Keratinocyte (primary cell): ENCODE measurements at regions not wholly inside any gene's neighbourhood (a gene's known extent, or its start where the extent isn't known, plus 50 kb on each side); places are given as distances from the start of the nearest gene placed in this dataset.

Source experiments
- DNase-seq: peaks from one replicate; pipeline ENCODE4 v3.0.0-alpha.2; 2011; ENCODE audit warnings: low read depth, missing footprints, low spot score
- FAIRE-seq: peaks from 2 replicates; lab custom pipeline; 2011; peaks lifted over from hg19 to GRCh38; lab: Jason Lieb, UNC
- H2AFZ ChIP-seq: 2 replicates; pipeline ENCODE4 v1.6.0; 2012; ENCODE audit warnings: low read length, control low read depth, inconsistent platforms; ENCODE audit not compliant: control insufficient read depth
- H3K27ac ChIP-seq: 2 replicates; pipeline ENCODE4 v1.5.1; 2011; ENCODE audit warnings: low read length; ENCODE audit not compliant: control insufficient read depth, insufficient read depth
- H3K27me3 ChIP-seq: 3 replicates; pipeline ENCODE4 v1.6.0; 2011; ENCODE audit warnings: low read length; ENCODE audit not compliant: control insufficient read depth, insufficient read depth; ENCODE audit errors: extremely low read depth
- H3K36me3 ChIP-seq, 2 experiments: 2 replicates in 1 of 2; 3 replicates in 1 of 2; pipeline ENCODE4 v1.5.1; 2011; ENCODE audit warnings: low read length in 2 of 2, mild to moderate bottlenecking in 1 of 2; ENCODE audit not compliant: control insufficient read depth in 2 of 2, insufficient read depth in 2 of 2; ENCODE audit errors: extremely low read depth in 1 of 2
- H3K4me1 ChIP-seq: 3 replicates; pipeline ENCODE4 v1.5.1; 2011; ENCODE audit warnings: low read length; ENCODE audit not compliant: control insufficient read depth, insufficient read depth; ENCODE audit errors: extremely low read depth
- H3K4me2 ChIP-seq: 3 replicates; pipeline ENCODE4 v1.6.0; 2011; ENCODE audit warnings: low read depth, low read length; ENCODE audit not compliant: control insufficient read depth, insufficient read depth; ENCODE audit errors: extremely low read depth
- H3K4me3 ChIP-seq, 3 experiments: fragments of 200-600 bp in 1 of 3; sonication (generic) in 1 of 3; 2 replicates in 2 of 3; 3 replicates in 1 of 3; pipeline ENCODE4 v1.5.1; 2011 to 2016; ENCODE audit warnings: low read length in 3 of 3, mild to moderate bottlenecking in 3 of 3, control low read depth in 2 of 3, inconsistent platforms in 1 of 3, low read depth in 1 of 3, mixed read lengths in 1 of 3, mixed run types in 1 of 3, moderate library complexity in 1 of 3; ENCODE audit not compliant: control insufficient read depth in 2 of 3, insufficient read depth in 2 of 3; ENCODE audit errors: extremely low read depth in 1 of 3
- H3K79me2 ChIP-seq: 2 replicates; pipeline ENCODE4 v1.6.0; 2012; ENCODE audit warnings: low read length; ENCODE audit not compliant: control insufficient read depth, insufficient read depth
- H3K9ac ChIP-seq: 3 replicates; pipeline ENCODE4 v1.6.0; 2011; ENCODE audit warnings: low read length; ENCODE audit not compliant: control insufficient read depth, insufficient read depth; ENCODE audit errors: extremely low read depth
- H3K9me1 ChIP-seq: 3 replicates; pipeline ENCODE4 v1.6.0; 2011; ENCODE audit warnings: low read length; ENCODE audit not compliant: control insufficient read depth, insufficient read depth; ENCODE audit errors: extremely low read depth
- H3K9me3 ChIP-seq: 2 replicates; pipeline ENCODE4 v1.5.1; 2012; ENCODE audit warnings: low read depth, low read length; ENCODE audit not compliant: control insufficient read depth
- H4K20me1 ChIP-seq: 3 replicates; pipeline ENCODE4 v1.6.0; 2011; ENCODE audit warnings: low read length; ENCODE audit not compliant: control insufficient read depth, insufficient read depth; ENCODE audit errors: extremely low read depth
- EZH2 ChIP-seq: IDR thresholded peaks from one replicate; pipeline ENCODE4 v1.6.1; 2012; ENCODE audit warnings: inconsistent platforms, mild to moderate bottlenecking, low read length, moderate library complexity
- dilution Hi-C: fragments of 300-500 bp; cut with MboI; formaldehyde crosslinking; loops from one replicate; pipeline ENCODE4 v1.7.0; 2020; ENCODE audit warnings: low sequenced_read_pairs; ENCODE audit not compliant: extremely low pct_ligation_motif_present
- TF ChIP-seq, protein P1 (sequence below), 3 experiments: IDR thresholded peaks in 1 of 3; conservative IDR thresholded peaks in 1 of 3; optimal IDR thresholded peaks in 1 of 3; 2 replicates in 2 of 3; 3 replicates in 1 of 3; pipeline versions ENCODE3 to v1.5.1; 2011; ENCODE audit warnings: low read length in 3 of 3, mild to moderate bottlenecking in 3 of 3, moderate library complexity in 2 of 3, control low read depth in 1 of 3, inconsistent platforms in 1 of 3; ENCODE audit not compliant: insufficient read depth in 2 of 3; ENCODE audit errors: extremely low read depth in 1 of 3

DNA sequence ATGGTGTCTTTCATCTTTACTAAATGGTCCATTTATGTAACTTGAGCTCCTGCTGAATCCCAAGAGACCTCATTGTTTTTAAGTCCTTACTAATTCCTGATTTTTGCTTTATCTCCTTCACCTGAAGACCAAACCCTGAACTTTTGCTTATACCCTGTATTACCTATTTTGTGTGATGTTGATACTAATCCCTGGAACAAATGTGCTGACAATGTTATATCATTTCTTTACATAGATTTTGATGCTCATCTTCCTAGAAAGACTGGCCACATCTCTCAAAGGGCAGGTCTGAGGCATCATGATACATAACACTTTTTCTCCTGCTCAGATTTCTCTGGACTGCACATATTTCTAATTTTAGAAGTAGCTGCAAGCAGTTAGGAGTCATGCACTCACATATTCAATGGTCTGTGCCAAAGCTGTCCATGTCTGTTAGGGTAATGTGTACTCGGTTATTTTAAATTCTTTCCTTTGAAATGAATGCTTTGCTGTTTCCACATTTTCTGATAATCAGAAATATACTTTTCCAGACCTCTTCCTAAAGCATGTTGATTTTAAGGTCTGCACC, 427.9 kb upstream of the HNRNPA3 start:
- dilution Hi-C loops: no loop called here
- Histone ChIP-seq H3K27me3 (no peaks in the 10 kb centered on the region), H3K4me1 (no peaks in the 10 kb centered on the region), H3K4me3 (no peak overlapping the region), H3K27ac (no peak overlapping the region), H2AFZ (no peak overlapping the region), H3K9me3 (no peaks in the 10 kb centered on the region), H4K20me1 (no peaks in the 10 kb centered on the region), H3K79me2 (no peaks in the 10 kb centered on the region), H3K36me3 (no peaks in the 10 kb centered on the region), H3K9me1 (no peaks in the 10 kb centered on the region), H3K9ac (no peak overlapping the region), H3K4me2 (no peak overlapping the region)
- TF ChIP-seq, protein P1, sequence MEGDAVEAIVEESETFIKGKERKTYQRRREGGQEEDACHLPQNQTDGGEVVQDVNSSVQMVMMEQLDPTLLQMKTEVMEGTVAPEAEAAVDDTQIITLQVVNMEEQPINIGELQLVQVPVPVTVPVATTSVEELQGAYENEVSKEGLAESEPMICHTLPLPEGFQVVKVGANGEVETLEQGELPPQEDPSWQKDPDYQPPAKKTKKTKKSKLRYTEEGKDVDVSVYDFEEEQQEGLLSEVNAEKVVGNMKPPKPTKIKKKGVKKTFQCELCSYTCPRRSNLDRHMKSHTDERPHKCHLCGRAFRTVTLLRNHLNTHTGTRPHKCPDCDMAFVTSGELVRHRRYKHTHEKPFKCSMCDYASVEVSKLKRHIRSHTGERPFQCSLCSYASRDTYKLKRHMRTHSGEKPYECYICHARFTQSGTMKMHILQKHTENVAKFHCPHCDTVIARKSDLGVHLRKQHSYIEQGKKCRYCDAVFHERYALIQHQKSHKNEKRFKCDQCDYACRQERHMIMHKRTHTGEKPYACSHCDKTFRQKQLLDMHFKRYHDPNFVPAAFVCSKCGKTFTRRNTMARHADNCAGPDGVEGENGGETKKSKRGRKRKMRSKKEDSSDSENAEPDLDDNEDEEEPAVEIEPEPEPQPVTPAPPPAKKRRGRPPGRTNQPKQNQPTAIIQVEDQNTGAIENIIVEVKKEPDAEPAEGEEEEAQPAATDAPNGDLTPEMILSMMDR (optimal IDR thresholded peaks at IDR 0.05 in 1 of 3, IDR thresholded peaks at IDR 0.05 in 1 of 3, conservative IDR thresholded peaks at IDR 0.05 in 1 of 3; ENCODE audit: extremely low read depth in 1 of 3, insufficient read depth in 2 of 3, low read length in 3 of 3): no peak
- DNase-seq: no peak
- FAIRE-seq: no peak

DNA sequence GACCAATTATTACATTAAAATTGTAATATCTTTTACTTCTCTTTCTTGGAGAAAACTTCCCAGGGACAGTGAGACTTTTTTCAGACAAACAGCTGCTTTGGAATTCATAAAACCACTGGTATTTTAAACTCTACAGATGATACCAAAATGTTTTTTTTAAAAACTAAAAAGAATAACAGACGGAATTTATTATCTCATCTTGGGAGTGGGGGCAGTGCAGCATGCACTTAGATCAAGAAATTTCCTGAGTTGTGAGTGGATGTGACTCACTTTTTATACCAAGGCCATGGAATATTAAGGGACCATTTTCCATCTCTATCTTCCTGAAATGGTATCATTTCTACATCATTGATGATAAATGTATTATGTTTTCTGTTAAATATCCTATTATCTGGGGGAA, 422.8 kb upstream of the HNRNPA3 start:
- Histone ChIP-seq H2AFZ (no peak overlapping the region), H3K27me3 (no peaks in the 10 kb centered on the region), H3K4me2 (no peak overlapping the region), H3K9ac (no peak overlapping the region), H3K4me1 (no peaks in the 10 kb centered on the region), H3K4me3 (no peak overlapping the region), H3K9me1 (no peaks in the 10 kb centered on the region), H3K9me3 (no peaks in the 10 kb centered on the region), H3K36me3 (no peaks in the 10 kb centered on the region), H3K27ac (no peak overlapping the region), H3K79me2 (no peaks in the 10 kb centered on the region), H4K20me1 (no peaks in the 10 kb centered on the region)
- dilution Hi-C loops: no loop called here
- DNase-seq: no peak
- no peak for FAIRE-seq
- TF ChIP-seq, protein P1 (optimal IDR thresholded peaks at IDR 0.05 in 1 of 3, IDR thresholded peaks at IDR 0.05 in 1 of 3, conservative IDR thresholded peaks at IDR 0.05 in 1 of 3; ENCODE audit: extremely low read depth in 1 of 3, insufficient read depth in 2 of 3, low read length in 3 of 3): no peak
- TF ChIP-seq EZH2: no peak
